DOHH2 (cell line): ENCODE measurements at regions not wholly inside any gene's neighbourhood (a gene's known extent, or its start where the extent isn't known, plus 50 kb on each side); places are given as distances from the start of the nearest gene placed in this dataset.

Source experiments
- H3F3A ChIP-seq: fragments of 200-600 bp; sonication (generic), shearing (Covaris generic); 2 replicates; pipeline ENCODE4 v1.6.0; 2016; ENCODE audit warnings: antibody characterized with exemption, mild to moderate bottlenecking; ENCODE audit not compliant: control insufficient read depth, insufficient read depth
- H3K27ac ChIP-seq: fragments of 200-600 bp; sonication (generic); 2 replicates; pipeline ENCODE4 v1.5.1; 2014; ENCODE audit warnings: low read depth, mild to moderate bottlenecking, low read length, moderate library complexity
- H3K27me3 ChIP-seq: fragments of 200-600 bp; sonication (generic); 2 replicates; pipeline ENCODE4 v1.6.1; 2014; ENCODE audit warnings: mild to moderate bottlenecking, low read length, mixed read lengths; ENCODE audit not compliant: control insufficient read depth
- H3K36me3 ChIP-seq: fragments of 200-600 bp; sonication (generic); 2 replicates; pipeline ENCODE4 v1.6.1; 2014; ENCODE audit warnings: mild to moderate bottlenecking, low read length, moderate library complexity, mixed read lengths; ENCODE audit not compliant: control insufficient read depth
- H3K4me1 ChIP-seq: fragments of 200-600 bp; sonication (generic); 2 replicates; pipeline ENCODE4 v1.6.1; 2014; ENCODE audit warnings: mild to moderate bottlenecking, low read length, mixed read lengths; ENCODE audit not compliant: control insufficient read depth
- H3K4me2 ChIP-seq: fragments of 200-600 bp; sonication (generic); 2 replicates; pipeline ENCODE4 v1.6.0; 2014; ENCODE audit warnings: mild to moderate bottlenecking, low read length, moderate library complexity
- H3K4me3 ChIP-seq: fragments of 200-600 bp; sonication (generic); 2 replicates; pipeline ENCODE4 v1.5.1; 2014; ENCODE audit warnings: mild to moderate bottlenecking, low read length, mixed read lengths
- H3K79me2 ChIP-seq: fragments of 200-600 bp; sonication (generic); 2 replicates; pipeline ENCODE4 v1.6.1; 2014; ENCODE audit warnings: mild to moderate bottlenecking, low read length, mixed read lengths; ENCODE audit not compliant: control insufficient read depth
- H3K9me2 ChIP-seq: fragments of 200-600 bp; sonication (generic); replicated peaks from 2 replicates; pipeline ENCODE4 v1.6.1; 2014; ENCODE audit warnings: mild to moderate bottlenecking, low read length, mixed read lengths; ENCODE audit not compliant: control insufficient read depth
- H3K9me3 ChIP-seq: fragments of 200-600 bp; sonication (generic); 2 replicates; pipeline ENCODE4 v1.6.1; 2014; ENCODE audit warnings: antibody characterized with exemption, low read length, mixed read lengths; ENCODE audit not compliant: control insufficient read depth, insufficient read depth
- H4K20me1 ChIP-seq: fragments of 200-600 bp; sonication (generic); 2 replicates; pipeline ENCODE4 v1.6.0; 2014; ENCODE audit warnings: low read depth, mild to moderate bottlenecking, antibody characterized with exemption, low read length, moderate library complexity; ENCODE audit not compliant: control insufficient read depth, insufficient read depth
- CTCF ChIP-seq: fragments of 200-600 bp; sonication (generic); IDR thresholded peaks from one replicate; pipeline ENCODE4 v1.5.1; 2014; ENCODE audit warnings: antibody characterized with exemption, mild to moderate bottlenecking, low read depth, low read length; ENCODE audit not compliant: poor library complexity, severe bottlenecking
- EZH2phosphoT487 ChIP-seq: fragments of 200-600 bp; sonication (generic); IDR thresholded peaks from 2 replicates; pipeline ENCODE4 v1.6.1; 2017; ENCODE audit warnings: borderline replicate concordance, mild to moderate bottlenecking, antibody characterized with exemption, low read length, moderate library complexity, mixed read lengths

DNA sequence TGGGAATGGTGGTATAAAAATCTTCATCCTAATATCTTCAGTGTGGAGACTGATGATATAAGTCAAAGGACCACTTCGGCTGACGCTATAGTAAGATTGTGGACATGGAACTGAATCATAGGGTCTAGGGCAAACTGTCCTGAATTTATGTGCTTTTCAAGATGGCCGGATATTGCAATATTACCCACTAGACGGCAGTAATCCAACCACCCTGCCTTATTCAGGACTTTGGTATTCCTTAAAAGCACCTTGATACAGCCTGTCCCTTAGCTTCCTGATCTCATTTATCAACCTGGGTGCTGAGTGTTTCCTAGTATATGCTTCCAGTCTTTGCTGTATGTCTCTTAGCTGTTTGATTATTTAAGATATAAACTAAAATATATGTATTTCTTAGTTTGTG is 71.2 kb upstream of the COX7C start:
- Histone ChIP-seq H3K79me2 (no peaks in the 10 kb centered on the region), H3K36me3 (no peaks in the 10 kb centered on the region), H3K4me1 (no peaks in the 10 kb centered on the region), H3K27ac (no peak overlapping the region), H3K4me3 (no peak overlapping the region), H3K27me3 (no peaks in the 10 kb centered on the region), H3K9me3 (no peaks in the 10 kb centered on the region), H3F3A (no peaks in the 10 kb centered on the region), H3K9me2 (no peaks in the 10 kb centered on the region), H4K20me1 (no peaks in the 10 kb centered on the region), H3K4me2 (no peak overlapping the region)
- TF ChIP-seq CTCF (no peak), EZH2phosphoT487 (no peak)

GRCh38 chr5:86554638-86555037 is 63.1 kb upstream of the COX7C start:
- TF ChIP-seq EZH2phosphoT487 (no peak), CTCF (no peak)

DNA sequence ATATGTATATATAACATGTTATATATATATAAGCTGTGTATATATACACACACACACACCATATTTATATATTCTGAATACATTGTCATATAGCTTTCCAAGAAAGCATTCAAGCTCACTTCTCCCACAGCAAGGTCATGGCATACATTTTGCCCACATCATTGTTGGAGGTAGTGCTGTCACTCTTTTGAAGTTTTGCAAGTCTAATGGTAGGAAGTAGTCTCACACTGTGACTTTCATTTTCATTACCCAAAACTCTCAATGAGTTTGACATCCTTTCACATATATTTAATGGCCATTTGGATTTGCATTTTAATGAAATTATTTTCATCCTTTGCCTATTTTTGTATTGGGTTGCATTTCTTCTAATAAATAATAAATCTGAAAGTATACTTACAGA is 59.8 kb upstream of the COX7C start:
- Histone ChIP-seq H3K79me2 (no peaks in the 10 kb centered on the region), H3K9me3 (no peaks in the 10 kb centered on the region; the same call in 1 of the 2 replicates), H3K36me3 (no peaks in the 10 kb centered on the region), H3K9me2 (no peaks in the 10 kb centered on the region), H3K4me3 (no peak overlapping the region), H4K20me1 (no peaks in the 10 kb centered on the region), H3K4me1 (no peaks in the 10 kb centered on the region), H3F3A (no peaks in the 10 kb centered on the region), H3K27me3 (no peaks in the 10 kb centered on the region), H3K27ac (no peak overlapping the region), H3K4me2 (no peak overlapping the region)
- TF ChIP-seq CTCF (no peak), EZH2phosphoT487 (no peak)

More at GRCh38 chr5:86554638-86555037, 63.1 kb upstream of the COX7C start:
- Histone ChIP-seq H3K36me3 (no peaks in the 10 kb centered on the region), H3K4me1 (no peaks in the 10 kb centered on the region), H3K27ac (no peak overlapping the region), H3K4me3 (no peak overlapping the region), H3K9me2 (no peaks in the 10 kb centered on the region), H4K20me1 (no peaks in the 10 kb centered on the region), H3K4me2 (no peak overlapping the region), H3K79me2 (no peaks in the 10 kb centered on the region), H3K27me3 (no peaks in the 10 kb centered on the region), H3F3A (no peaks in the 10 kb centered on the region), H3K9me3 (no peaks in the 10 kb centered on the region; the same call in 1 of the 2 replicates)
